ENCODE measurements at regions not wholly inside any gene's neighbourhood (a gene's known extent, or its start where the extent isn't known, plus 50 kb on each side); places are given as distances from the start of the nearest gene placed in this dataset.

- TF ChIP-seq CTCF (IDR thresholded peaks at IDR 0.05) (no peak), ZFX (IDR thresholded peaks at IDR 0.05; ENCODE audit: borderline replicate concordance) (no peak)
- peak overlapping the region; percentile 6; the same call in 1 of the 2 replicates for H3K27ac ChIP-seq
Measured at GRCh38 chr5:53355316-53355715, 125.1 kb upstream of the FST start.

- H3K27ac ChIP-seq = peak overlapping the region; percentile 6; the same call in 1 of the 2 replicates
- no peak for TF ChIP-seq CTCF (IDR thresholded peaks at IDR 0.05)
- no peak for TF ChIP-seq ZFX (IDR thresholded peaks at IDR 0.05; ENCODE audit: borderline replicate concordance)
Measured at GRCh38 chr5:53355931-53356330, 124.5 kb upstream of the FST start.

- no peak for TF ChIP-seq CTCF (IDR thresholded peaks at IDR 0.05)
- TF ChIP-seq ZFX (IDR thresholded peaks at IDR 0.05; ENCODE audit: borderline replicate concordance) = no peak
- no peak overlapping the region for H3K27ac ChIP-seq
Measured at GRCh38 chr5:53357439-53357838, 123.0 kb upstream of the FST start.

- no peak overlapping the region for H3K27ac ChIP-seq
- no peak for TF ChIP-seq ZFX (IDR thresholded peaks at IDR 0.05; ENCODE audit: borderline replicate concordance)
- TF ChIP-seq CTCF (IDR thresholded peaks at IDR 0.05) = no peak
Measured at GRCh38 chr5:53358794-53359193, 121.6 kb upstream of the FST start.

GRCh38 chr5:53359916-53360517 is 120.4 kb upstream of the FST start:
- no peak overlapping the region for H3K27ac ChIP-seq
- TF ChIP-seq CTCF (IDR thresholded peaks at IDR 0.05) (no peak), ZFX (IDR thresholded peaks at IDR 0.05; ENCODE audit: borderline replicate concordance) (no peak)

GRCh38 chr5:53360811-53361210 is 119.6 kb upstream of the FST start:
- H3K27ac ChIP-seq = no peak overlapping the region
- TF ChIP-seq CTCF (IDR thresholded peaks at IDR 0.05) (no peak), ZFX (IDR thresholded peaks at IDR 0.05; ENCODE audit: borderline replicate concordance) (no peak)

- no peak overlapping the region for H3K27ac ChIP-seq
- TF ChIP-seq CTCF (IDR thresholded peaks at IDR 0.05) (no peak), ZFX (IDR thresholded peaks at IDR 0.05; ENCODE audit: borderline replicate concordance) (no peak)
Measured at GRCh38 chr5:53361708-53362107, 118.7 kb upstream of the FST start.
